SK-N-MC (cell line): ENCODE measurements at regions not wholly inside any gene's neighbourhood (a gene's known extent, or its start where the extent isn't known, plus 50 kb on each side); places are given as distances from the start of the nearest gene placed in this dataset.

Experiments used
- EZH2 ChIP-seq: fragments of 200-600 bp; sonication (generic); IDR thresholded peaks from one replicate; pipeline ENCODE4 v1.6.1; 2017; ENCODE audit warnings: antibody characterized with exemption
- FOXP2 ChIP-seq: optimal IDR thresholded peaks from 2 replicates; pipeline ENCODE3; 2011; ENCODE audit warnings: mild to moderate bottlenecking, moderate library complexity; ENCODE audit not compliant: insufficient read depth; ENCODE audit errors: extremely low read length, control extremely low read depth
- POLR2AphosphoS5 ChIP-seq: IDR thresholded peaks from 2 replicates; pipeline ENCODE4 v1.6.1; 2012; ENCODE audit warnings: mild to moderate bottlenecking, low read depth, low read length, borderline replicate concordance

DNA sequence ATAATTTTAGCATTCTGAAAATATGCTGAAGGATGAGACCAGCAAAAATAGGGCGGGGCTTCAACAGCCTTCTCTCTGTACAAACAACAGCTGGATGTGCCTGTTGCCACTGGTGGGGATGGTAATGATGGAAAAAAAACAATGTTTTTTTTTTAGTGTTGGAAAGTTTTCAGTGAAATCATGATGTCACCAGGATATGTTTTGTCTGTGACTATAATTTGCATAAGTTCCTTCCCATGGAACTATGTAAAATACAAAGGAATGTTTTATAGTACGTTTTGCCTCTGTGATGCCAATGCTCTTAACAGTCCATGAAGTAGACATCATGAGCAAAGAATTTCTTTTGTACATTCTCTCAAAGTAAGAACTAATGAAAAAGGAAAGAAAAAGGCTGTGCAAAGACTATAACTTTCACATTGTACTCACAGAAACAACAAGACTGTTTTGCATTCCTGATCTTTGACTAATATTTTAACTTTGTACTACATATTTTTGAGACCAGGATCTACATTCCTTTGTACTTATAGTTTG, 589.7 kb downstream of the SPRY1 start:
- no peak for TF ChIP-seq EZH2
- TF ChIP-seq POLR2AphosphoS5 = no peak
- no peak for TF ChIP-seq FOXP2
